NCI-H82 (cell line): ENCODE measurements at regions not wholly inside any gene's neighbourhood (a gene's known extent, or its start where the extent isn't known, plus 50 kb on each side); places are given as distances from the start of the nearest gene placed in this dataset.

ENCODE experiments used
- DNase-seq: peaks from one replicate; lab custom pipeline; 2025; lab: John Stamatoyannopoulos, UW

GRCh38 chr5:174159327-174160114 lies 114.0 kb downstream of the NSG2 start:
- no peak for DNase-seq

- no peak for DNase-seq
Measured at GRCh38 chr5:174165406-174165805, 119.9 kb downstream of the NSG2 start.

GRCh38 chr5:174166231-174167079 lies 120.9 kb downstream of the NSG2 start:
- DNase-seq, result no peak

GRCh38 chr5:174167080-174167910 lies 121.8 kb downstream of the NSG2 start:
- DNase-seq, result no peak

GRCh38 chr5:174172152-174172551 lies 126.6 kb downstream of the NSG2 start:
- DNase-seq, result no peak

GRCh38 chr5:174172566-174172965 lies 127.1 kb downstream of the NSG2 start:
- DNase-seq, result no peak

GRCh38 chr5:174173766-174174165 lies 128.3 kb downstream of the NSG2 start:
- DNase-seq, result no peak

- DNase-seq, result no peak
Measured at GRCh38 chr5:174175716-174176268, 130.3 kb downstream of the NSG2 start.

GRCh38 chr5:174176511-174176910 lies 131.0 kb downstream of the NSG2 start:
- no peak for DNase-seq

- DNase-seq, result no peak
Measured at GRCh38 chr5:174177531-174177930, 132.0 kb downstream of the NSG2 start.

GRCh38 chr5:174177976-174178605 lies 132.6 kb downstream of the NSG2 start:
- no peak for DNase-seq

- no peak for DNase-seq
Measured at GRCh38 chr5:174180639-174181038, 135.1 kb downstream of the NSG2 start.

GRCh38 chr5:174182111-174182510 lies 136.6 kb downstream of the NSG2 start:
- no peak for DNase-seq

- no peak for DNase-seq
Measured at GRCh38 chr5:174183701-174184100, 138.2 kb downstream of the NSG2 start.

GRCh38 chr5:174185506-174185905 lies 140.0 kb downstream of the NSG2 start:
- DNase-seq, result no peak

- no peak for DNase-seq
Measured at GRCh38 chr5:174186096-174186695, 140.7 kb downstream of the NSG2 start.

- no peak for DNase-seq
Measured at GRCh38 chr5:174187001-174187400, 141.5 kb downstream of the NSG2 start.

GRCh38 chr5:174187481-174187880 lies 142.0 kb downstream of the NSG2 start:
- no peak for DNase-seq

- peak; percentile 15 for DNase-seq
Measured at GRCh38 chr5:174188295-174188694, 142.8 kb downstream of the NSG2 start.

GRCh38 chr5:174189654-174190541 lies 144.4 kb downstream of the NSG2 start:
- DNase-seq, result peak; percentile 38
